HG03039 (cell line): ENCODE measurements at regions not wholly inside any gene's neighbourhood (a gene's known extent, or its start where the extent isn't known, plus 50 kb on each side); places are given as distances from the start of the nearest gene placed in this dataset.

Experiments used
- ATAC-seq: cut with Tn5 transposase; IDR thresholded peaks from one replicate; pipeline ENCODE4 v1.9.1; 2021; ENCODE audit warnings: mild to moderate bottlenecking, moderate library complexity; ENCODE audit not compliant: unreplicated experiment

- ATAC-seq, result no peak
Observed at GRCh38 chr15:37777006-37777405, 157.4 kb upstream of the TMCO5A start.

GRCh38 chr15:37783290-37783689 is 151.2 kb upstream of the TMCO5A start:
- no peak for ATAC-seq

GRCh38 chr15:37788330-37788729 is 146.1 kb upstream of the TMCO5A start:
- no peak for ATAC-seq

- ATAC-seq, result no peak
Observed at GRCh38 chr15:37788767-37789396, 145.6 kb upstream of the TMCO5A start.

- no peak for ATAC-seq
Observed at GRCh38 chr15:37789397-37789786, 145.0 kb upstream of the TMCO5A start.

GRCh38 chr15:37789881-37790280 is 144.6 kb upstream of the TMCO5A start:
- ATAC-seq, result no peak

GRCh38 chr15:37791693-37792092 is 142.7 kb upstream of the TMCO5A start:
- no peak for ATAC-seq

- no peak for ATAC-seq
Observed at GRCh38 chr15:37792351-37792750, 142.1 kb upstream of the TMCO5A start.

- ATAC-seq, result no peak
Observed at GRCh38 chr15:37793851-37794250, 140.6 kb upstream of the TMCO5A start.

- ATAC-seq, result no peak
Observed at GRCh38 chr15:37794947-37795346, 139.5 kb upstream of the TMCO5A start.

- no peak for ATAC-seq
Observed at GRCh38 chr15:37801529-37801928, 132.9 kb upstream of the TMCO5A start.

GRCh38 chr15:37806808-37807207 is 127.6 kb upstream of the TMCO5A start:
- no peak for ATAC-seq

GRCh38 chr15:37810381-37810780 is 124.1 kb upstream of the TMCO5A start:
- ATAC-seq, result no peak

- ATAC-seq, result no peak
Observed at GRCh38 chr15:37813306-37813705, 121.1 kb upstream of the TMCO5A start.

GRCh38 chr15:37814847-37815515 is 119.5 kb upstream of the TMCO5A start:
- no peak for ATAC-seq

GRCh38 chr15:37818152-37818677 is 116.2 kb upstream of the TMCO5A start:
- ATAC-seq, result no peak

- no peak for ATAC-seq
Observed at GRCh38 chr15:37819191-37819590, 115.2 kb upstream of the TMCO5A start.

- ATAC-seq, result no peak
Observed at GRCh38 chr15:37820380-37821128, 113.9 kb upstream of the TMCO5A start.

GRCh38 chr15:37823601-37824275 is 110.7 kb upstream of the TMCO5A start:
- ATAC-seq, result no peak

GRCh38 chr15:37824717-37825382 is 109.6 kb upstream of the TMCO5A start:
- no peak for ATAC-seq

GRCh38 chr15:37837276-37837675 is 97.2 kb upstream of the TMCO5A start:
- no peak for ATAC-seq
